GM12865 (cell line): ENCODE measurements at regions not wholly inside any gene's neighbourhood (a gene's known extent, or its start where the extent isn't known, plus 50 kb on each side); places are given as distances from the start of the nearest gene placed in this dataset.

ENCODE experiments used
- DNase-seq: peaks from one replicate; pipeline ENCODE4 v3.0.0; 2010; ENCODE audit warnings: low read depth
- H3K4me3 ChIP-seq: 2 replicates; pipeline ENCODE4 v1.5.1; 2011; ENCODE audit warnings: mild to moderate bottlenecking, low read depth, low read length, control low read depth
- TF ChIP-seq, protein P1 (sequence below): IDR thresholded peaks from 2 replicates; pipeline ENCODE4 v1.5.1; 2011; ENCODE audit warnings: low read length, control low read depth, low read depth, inconsistent platforms; ENCODE audit not compliant: insufficient read depth; ENCODE audit errors: missing control alignments

DNA sequence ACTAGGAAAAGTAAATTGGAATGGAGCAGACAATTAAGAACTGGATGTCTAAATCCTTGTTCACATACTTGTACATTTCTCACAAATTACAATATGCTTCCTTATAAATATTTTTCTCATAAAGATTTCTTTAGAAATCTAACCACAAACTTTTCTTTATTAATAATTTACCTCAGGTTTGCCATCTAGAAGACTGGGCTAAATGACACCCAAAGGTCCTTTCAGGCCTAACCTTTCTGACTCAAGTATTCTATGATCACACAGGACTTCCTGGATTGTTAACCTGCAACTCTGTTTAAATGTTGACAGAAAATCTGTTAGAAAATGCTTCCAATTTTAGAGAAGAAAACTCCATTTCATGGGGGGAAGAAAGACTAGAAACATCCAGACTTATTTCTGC is 330.5 kb upstream of the MAP3K7 start:
- no peak overlapping the region for H3K4me3 ChIP-seq
- DNase-seq = no peak
- TF ChIP-seq, protein P1, sequence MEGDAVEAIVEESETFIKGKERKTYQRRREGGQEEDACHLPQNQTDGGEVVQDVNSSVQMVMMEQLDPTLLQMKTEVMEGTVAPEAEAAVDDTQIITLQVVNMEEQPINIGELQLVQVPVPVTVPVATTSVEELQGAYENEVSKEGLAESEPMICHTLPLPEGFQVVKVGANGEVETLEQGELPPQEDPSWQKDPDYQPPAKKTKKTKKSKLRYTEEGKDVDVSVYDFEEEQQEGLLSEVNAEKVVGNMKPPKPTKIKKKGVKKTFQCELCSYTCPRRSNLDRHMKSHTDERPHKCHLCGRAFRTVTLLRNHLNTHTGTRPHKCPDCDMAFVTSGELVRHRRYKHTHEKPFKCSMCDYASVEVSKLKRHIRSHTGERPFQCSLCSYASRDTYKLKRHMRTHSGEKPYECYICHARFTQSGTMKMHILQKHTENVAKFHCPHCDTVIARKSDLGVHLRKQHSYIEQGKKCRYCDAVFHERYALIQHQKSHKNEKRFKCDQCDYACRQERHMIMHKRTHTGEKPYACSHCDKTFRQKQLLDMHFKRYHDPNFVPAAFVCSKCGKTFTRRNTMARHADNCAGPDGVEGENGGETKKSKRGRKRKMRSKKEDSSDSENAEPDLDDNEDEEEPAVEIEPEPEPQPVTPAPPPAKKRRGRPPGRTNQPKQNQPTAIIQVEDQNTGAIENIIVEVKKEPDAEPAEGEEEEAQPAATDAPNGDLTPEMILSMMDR = no peak

DNA sequence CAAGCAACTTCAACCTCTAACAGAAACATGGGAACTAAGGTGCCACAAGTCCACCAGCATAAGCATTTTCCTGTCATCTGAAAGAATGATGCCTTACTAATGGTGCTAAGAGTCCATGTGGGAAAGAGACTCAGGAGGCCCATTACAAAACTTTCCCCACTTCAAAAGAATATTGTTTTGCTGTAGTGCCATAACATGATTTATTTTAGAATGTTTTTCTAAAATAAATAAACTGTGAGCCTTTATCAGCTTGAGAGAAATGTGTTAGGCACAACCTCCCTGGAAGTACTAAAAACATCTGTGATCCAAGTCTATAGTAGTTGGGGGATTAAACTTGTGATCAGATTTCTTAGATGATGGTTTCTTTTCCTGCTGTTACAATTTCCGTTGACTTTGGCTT is 330.1 kb upstream of the MAP3K7 start:
- TF ChIP-seq, protein P1 = no peak
- no peak overlapping the region for H3K4me3 ChIP-seq
- no peak for DNase-seq

DNA sequence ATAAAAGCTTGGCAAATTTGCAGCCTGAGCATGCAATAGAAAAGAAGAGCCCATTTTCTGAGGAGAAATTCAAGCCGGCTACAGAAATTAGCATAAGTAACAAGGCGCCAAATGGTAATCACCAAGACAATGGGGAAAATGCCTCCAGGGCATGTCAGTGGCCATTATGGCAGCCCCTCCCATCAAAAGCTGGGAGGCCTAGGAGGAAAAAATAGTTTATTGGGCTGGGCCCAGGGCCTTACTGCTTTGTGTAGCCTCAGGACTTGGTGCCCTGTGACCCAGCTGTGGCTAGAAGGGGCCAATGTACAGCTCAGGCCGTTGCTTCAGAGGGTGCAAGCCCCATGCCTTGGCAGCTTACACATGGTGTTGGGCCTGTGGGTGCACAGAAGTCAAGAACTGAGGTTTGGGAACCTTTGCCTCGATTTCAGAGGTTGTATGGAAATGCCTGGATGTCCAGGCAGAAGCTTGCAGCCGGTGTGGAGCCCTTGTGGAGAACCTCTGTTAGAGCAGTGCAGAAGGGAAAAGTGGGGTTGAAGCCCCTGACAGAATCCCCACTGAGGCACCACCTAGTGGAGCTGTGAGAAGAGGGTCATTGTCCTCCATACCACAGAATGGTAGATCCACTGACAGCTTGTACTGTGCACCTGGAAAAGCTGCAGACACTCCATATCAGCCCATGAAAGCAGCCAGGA is 328.5 kb upstream of the MAP3K7 start:
- no peak overlapping the region for H3K4me3 ChIP-seq
- no peak for DNase-seq
- TF ChIP-seq, protein P1 = no peak

DNA sequence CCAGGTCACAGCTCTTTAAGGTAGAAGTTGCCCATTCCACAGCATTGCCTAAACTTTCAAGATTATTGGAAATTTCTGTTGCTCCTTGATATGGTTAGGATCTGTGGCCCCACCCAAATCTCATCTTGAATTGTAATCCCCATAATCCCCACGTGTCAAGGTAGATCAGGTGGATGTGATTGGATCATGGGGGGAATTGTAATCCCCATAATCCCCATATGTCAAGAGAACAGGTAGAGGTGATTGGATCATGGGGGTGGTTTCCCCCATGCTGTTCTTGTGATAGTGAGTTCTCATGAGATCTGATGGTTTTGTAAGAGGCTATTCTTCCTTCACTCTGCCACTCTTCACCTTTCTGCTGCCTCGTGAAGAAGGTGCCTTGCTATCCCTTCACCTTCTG is 327.4 kb upstream of the MAP3K7 start:
- H3K4me3 ChIP-seq = no peak overlapping the region
- TF ChIP-seq, protein P1 = no peak
- no peak for DNase-seq

DNA sequence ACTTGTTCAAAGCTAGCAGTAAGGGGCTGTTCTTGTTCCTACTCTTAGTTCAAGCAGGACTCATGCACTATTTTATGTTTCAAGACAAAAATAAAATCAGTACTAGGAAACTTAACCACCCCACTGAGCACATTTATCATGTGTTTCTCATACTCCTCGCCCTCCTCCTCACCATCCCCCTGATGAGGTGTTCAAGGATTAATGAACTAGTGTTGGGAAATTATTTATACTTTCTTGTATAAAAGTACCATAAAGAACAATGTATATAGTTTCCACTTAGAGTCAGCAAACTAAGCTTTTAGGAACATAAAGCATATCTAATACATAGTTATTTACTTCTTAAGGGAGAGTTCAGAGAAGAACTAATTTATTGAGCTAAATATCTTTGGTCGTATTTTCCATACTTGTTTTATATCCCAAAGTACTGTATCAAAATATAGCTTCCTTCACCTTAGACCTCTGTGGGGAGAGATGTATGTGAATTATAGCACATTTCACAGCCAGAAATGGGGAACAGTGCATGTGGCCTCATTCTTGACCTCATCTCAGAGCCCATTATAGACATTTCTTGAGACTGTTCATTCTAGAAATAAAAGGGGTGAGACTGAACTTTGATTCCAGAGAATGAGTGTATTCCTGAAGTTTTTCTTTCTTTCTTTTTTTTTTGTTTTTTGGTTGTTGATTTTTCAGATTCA is 326.5 kb upstream of the MAP3K7 start:
- TF ChIP-seq, protein P1 = no peak
- no peak for DNase-seq
- H3K4me3 ChIP-seq = no peak overlapping the region

DNA sequence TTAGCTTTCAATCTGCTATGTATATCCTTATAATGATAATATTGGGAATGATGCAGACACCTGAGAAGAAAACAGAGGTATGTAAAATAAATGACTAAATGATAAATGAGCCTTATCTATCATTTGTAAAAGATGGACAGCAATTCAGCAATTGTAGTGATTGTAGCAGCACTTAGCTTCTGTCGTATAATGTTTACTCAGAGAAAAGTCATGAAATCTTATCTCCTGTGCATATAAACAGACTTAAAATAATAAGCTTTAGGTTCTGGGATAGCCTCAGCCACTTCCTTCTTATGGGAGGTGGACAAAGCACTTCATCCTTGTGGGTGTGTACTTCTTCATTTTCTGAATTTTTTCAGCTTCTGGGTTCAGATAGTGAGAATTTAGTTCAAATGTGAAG is 324.8 kb upstream of the MAP3K7 start:
- no peak for DNase-seq
- TF ChIP-seq, protein P1 = no peak
- H3K4me3 ChIP-seq = no peak overlapping the region
